ENCODE measurements at regions not wholly inside any gene's neighbourhood (a gene's known extent, or its start where the extent isn't known, plus 50 kb on each side); places are given as distances from the start of the nearest gene placed in this dataset.

DNA sequence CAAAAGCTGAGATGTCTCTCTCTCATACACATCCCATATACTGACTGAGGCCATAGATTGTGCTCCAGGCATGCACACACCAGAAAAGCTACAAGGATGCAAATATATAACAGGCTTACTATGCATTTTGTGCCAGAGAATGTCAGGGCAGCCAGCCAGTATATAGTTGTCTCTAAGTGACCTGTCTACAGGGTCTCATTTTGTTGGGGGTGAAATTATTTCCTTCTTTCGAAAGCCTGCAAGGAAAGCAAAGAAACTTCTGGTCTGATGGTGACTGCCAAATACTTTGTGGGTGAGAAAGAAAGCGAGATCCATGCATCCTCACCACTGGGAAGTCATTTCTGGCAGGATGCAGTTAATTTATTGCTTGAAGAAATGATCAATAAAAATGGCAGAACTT is 70.2 kb downstream of the CDCA7 start (continued):
- TF ChIP-seq, protein P1, sequence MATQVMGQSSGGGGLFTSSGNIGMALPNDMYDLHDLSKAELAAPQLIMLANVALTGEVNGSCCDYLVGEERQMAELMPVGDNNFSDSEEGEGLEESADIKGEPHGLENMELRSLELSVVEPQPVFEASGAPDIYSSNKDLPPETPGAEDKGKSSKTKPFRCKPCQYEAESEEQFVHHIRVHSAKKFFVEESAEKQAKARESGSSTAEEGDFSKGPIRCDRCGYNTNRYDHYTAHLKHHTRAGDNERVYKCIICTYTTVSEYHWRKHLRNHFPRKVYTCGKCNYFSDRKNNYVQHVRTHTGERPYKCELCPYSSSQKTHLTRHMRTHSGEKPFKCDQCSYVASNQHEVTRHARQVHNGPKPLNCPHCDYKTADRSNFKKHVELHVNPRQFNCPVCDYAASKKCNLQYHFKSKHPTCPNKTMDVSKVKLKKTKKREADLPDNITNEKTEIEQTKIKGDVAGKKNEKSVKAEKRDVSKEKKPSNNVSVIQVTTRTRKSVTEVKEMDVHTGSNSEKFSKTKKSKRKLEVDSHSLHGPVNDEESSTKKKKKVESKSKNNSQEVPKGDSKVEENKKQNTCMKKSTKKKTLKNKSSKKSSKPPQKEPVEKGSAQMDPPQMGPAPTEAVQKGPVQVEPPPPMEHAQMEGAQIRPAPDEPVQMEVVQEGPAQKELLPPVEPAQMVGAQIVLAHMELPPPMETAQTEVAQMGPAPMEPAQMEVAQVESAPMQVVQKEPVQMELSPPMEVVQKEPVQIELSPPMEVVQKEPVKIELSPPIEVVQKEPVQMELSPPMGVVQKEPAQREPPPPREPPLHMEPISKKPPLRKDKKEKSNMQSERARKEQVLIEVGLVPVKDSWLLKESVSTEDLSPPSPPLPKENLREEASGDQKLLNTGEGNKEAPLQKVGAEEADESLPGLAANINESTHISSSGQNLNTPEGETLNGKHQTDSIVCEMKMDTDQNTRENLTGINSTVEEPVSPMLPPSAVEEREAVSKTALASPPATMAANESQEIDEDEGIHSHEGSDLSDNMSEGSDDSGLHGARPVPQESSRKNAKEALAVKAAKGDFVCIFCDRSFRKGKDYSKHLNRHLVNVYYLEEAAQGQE (IDR thresholded peaks at IDR 0.05; ENCODE audit: borderline replicate concordance in 1 of 2, low read depth in 1 of 2, low read length in 2 of 2): no peak
- no peak for TF ChIP-seq ZFP41 (CRISPR knock-in tag; IDR thresholded peaks at IDR 0.05; ENCODE audit: borderline replicate concordance)
- no peak for TF ChIP-seq SIX1 (CRISPR knock-in tag; IDR thresholded peaks at IDR 0.05; ENCODE audit: borderline replicate concordance)
- TF ChIP-seq ZNF879 (CRISPR knock-in tag; IDR thresholded peaks at IDR 0.05): no peak
- TF ChIP-seq, protein P2, sequence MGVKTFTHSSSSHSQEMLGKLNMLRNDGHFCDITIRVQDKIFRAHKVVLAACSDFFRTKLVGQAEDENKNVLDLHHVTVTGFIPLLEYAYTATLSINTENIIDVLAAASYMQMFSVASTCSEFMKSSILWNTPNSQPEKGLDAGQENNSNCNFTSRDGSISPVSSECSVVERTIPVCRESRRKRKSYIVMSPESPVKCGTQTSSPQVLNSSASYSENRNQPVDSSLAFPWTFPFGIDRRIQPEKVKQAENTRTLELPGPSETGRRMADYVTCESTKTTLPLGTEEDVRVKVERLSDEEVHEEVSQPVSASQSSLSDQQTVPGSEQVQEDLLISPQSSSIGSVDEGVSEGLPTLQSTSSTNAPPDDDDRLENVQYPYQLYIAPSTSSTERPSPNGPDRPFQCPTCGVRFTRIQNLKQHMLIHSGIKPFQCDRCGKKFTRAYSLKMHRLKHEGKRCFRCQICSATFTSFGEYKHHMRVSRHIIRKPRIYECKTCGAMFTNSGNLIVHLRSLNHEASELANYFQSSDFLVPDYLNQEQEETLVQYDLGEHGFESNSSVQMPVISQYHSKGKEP (CRISPR knock-in tag; IDR thresholded peaks at IDR 0.05): no peak
- no peak for TF ChIP-seq ZFP1 (CRISPR knock-in tag; IDR thresholded peaks at IDR 0.05)
- TF ChIP-seq ZBTB3 (CRISPR knock-in tag; IDR thresholded peaks at IDR 0.05; ENCODE audit: borderline replicate concordance, low read depth): no peak
- no peak for TF ChIP-seq KLF16 (CRISPR knock-in tag; IDR thresholded peaks at IDR 0.05)
- TF ChIP-seq, protein P3, sequence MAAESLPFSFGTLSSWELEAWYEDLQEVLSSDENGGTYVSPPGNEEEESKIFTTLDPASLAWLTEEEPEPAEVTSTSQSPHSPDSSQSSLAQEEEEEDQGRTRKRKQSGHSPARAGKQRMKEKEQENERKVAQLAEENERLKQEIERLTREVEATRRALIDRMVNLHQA (CRISPR knock-in tag; IDR thresholded peaks at IDR 0.05): no peak
- TF ChIP-seq KMT2A (CRISPR knock-in tag; IDR thresholded peaks at IDR 0.05): no peak

All from HepG2 (cell line).